SW480 (cell line): ENCODE measurements at regions not wholly inside any gene's neighbourhood (a gene's known extent, or its start where the extent isn't known, plus 50 kb on each side); places are given as distances from the start of the nearest gene placed in this dataset.

Experiments
- DNase-seq: peaks from one replicate; pipeline ENCODE4 v3.0.0-alpha.2; 2016; ENCODE audit warnings: low spot score

DNA sequence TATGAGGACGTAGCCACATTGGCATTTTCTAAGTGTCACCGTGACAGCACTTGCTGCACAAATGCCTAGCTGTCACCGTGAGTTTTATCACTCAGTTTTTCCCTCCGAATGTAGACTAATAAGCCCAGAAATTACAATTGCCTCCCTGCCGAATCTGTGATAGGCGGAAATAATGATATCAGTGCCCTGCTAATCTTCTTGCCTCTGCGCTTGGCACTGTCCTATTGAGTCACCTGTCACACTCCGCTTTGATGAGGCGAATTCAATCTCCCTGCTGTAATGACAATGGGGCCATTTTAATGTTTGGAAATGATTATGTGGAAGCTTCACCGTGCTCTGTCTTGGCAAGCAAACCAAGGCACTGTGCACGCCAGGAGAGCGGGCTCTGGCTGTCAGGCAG, 112.8 kb downstream of the LINC00237 start:
- DNase-seq = no peak

DNA sequence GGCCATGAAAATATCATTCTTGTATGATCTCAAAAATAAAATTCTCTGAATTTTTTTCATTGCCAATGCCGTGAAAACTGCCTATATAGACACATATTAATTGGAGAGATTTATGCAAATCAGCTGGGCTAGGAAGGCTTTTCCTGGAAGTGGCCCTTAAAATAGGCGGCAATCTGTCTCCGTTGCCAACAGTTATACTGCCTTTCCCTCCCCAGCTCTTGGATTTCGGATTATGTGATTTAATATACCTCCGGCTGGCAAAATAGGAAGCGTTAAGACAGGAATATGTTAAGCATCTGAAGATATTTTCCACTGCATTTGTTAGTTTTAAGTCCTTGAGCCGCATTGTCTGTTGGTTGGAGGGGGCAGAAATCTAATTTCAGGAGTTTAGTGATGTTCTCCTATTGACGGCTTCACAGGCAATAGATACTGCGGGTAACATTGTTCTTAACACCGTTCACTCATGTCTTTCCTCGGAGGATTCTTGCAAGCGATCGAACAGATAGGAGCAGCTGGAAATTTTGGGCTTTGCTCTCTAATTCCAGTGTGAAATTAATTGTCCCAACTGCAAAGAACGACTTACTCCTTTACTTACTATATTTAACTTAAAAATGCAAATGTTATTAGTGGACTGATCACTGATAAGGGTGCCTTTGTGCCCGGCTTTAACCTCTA, 113.3 kb downstream of the LINC00237 start:
- DNase-seq = no peak

DNA sequence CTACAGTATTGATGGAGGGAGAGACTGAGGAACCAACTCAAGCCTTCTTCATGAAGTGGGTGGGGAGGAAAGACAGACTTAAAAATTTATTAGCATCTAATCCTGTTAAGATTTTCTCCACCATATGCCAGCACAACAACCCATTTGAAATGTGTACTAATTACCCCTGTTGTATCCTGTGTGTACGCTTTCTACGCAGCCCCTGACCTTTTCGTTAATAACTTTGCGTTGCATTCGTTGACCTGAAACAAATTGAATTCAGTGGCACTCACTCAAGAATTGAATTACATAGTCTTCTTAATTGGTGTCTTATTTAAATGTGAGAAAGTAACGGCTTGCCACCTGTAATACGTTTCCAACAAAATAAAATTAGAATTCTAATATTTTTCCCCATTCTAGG, 113.9 kb downstream of the LINC00237 start:
- DNase-seq = no peak

DNA sequence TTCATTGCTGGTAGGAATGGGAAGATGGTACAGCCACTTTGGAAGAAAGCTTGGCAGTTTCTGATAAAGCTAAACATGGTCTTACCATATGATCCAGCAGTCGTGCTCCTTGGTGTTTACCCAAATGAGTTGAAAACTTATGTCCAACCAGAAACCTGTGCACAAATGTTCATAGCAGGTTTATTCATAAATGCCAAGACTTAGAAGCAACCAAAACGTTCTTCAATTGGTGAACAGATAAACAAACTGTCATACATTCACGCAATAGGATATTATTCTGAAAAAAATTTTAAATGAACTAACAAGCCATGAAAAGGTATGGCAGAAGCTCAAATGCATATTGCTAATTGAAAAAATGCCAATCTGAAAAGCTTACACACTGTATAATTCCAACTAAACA, 117.1 kb downstream of the LINC00237 start:
- DNase-seq = no peak

DNA sequence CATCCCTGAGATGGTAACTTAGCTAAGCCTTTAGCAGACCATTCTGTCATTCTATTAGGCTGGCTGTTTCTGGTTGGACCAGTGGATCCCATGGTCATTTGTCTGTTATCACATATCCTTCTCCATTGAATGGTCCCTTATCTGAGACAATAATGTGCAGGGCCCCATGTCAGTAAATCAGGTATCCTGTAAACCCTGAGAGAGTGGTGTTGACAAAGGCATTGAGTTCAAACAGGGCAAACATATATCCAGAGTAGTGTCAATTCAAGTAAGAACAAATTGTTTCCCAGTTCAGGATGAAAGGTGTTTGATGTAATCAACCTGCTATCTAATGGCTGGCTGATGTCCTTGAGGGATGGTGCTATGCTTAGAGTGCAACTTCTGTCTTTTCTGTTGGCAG, 126.2 kb downstream of the LINC00237 start:
- DNase-seq = no peak

DNA sequence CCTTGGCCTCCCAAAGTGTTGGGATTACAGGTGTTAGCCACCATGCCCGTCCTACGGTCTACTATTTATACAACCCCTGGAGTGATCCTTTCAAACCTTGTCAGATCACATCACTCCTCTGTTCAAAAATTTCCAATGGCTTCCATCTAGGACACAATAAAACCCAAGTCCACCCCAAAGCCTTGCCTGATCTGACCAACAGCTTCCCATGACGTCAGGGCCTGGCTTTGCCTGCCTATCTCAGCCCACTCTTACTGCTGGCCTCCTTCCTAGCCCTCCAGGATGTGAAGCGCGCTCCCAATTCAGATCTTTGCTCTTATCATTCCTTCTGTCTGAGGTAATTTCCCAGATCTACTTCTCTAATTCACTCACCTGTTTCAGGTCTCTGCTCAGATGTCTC, 128.4 kb downstream of the LINC00237 start:
- DNase-seq = no peak

DNA sequence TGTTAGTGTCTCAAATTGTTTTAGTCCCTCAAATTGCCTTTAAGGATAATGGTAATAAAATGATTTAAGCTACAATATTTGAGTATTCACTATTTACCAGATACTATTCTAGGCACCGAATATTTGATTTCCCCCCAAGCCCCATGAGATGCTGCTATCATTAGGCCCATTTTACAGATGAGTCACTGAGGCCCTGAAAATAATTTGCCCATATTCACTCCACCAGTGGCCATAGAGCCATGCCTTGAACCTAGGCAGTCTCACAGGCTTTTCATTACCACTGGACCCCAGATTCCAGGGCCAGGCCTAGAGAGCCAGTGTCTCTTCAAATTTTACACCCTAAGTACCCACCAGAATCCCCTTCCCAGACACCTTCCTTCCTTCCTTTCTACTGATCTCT, 133.7 kb downstream of the LINC00237 start:
- no peak for DNase-seq

DNA sequence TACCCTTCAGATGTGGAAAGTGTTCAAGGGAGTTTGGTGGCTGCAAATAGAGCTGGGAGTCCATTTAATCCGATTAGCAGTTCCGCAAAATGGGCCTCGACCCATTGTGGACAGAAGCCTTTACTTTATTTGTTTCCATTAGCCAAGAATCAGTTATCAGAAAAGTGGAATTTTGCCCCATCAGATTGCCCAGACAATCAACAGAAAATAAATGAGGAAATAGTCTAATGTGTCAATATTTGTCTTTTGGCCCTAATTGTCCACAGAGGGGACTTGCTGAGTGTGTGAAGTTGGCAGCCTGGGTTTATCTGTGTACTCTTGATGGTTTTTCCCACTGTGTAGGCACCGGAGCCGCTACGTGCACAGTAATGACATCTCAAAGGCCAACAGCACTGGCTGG, 134.3 kb downstream of the LINC00237 start:
- DNase-seq = no peak

DNA sequence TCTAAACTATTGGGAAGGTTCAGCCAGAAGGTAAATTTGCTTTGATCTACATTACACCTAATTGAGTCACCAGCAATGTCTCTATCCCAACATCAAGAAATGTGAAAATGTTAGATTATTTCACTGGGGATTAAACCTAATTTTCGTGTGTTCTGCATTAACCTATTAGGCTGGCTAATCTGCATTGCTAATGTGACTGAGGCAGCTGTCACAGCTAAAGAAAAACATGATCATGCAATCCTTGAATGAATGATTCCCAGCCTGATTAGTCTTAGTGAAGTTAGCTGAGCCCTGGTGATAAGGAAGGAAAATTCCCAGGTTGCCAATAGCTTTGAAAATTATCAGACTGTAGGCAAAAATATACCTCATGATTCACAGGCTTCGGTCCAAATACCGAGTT, 135.3 kb downstream of the LINC00237 start:
- no peak for DNase-seq

DNA sequence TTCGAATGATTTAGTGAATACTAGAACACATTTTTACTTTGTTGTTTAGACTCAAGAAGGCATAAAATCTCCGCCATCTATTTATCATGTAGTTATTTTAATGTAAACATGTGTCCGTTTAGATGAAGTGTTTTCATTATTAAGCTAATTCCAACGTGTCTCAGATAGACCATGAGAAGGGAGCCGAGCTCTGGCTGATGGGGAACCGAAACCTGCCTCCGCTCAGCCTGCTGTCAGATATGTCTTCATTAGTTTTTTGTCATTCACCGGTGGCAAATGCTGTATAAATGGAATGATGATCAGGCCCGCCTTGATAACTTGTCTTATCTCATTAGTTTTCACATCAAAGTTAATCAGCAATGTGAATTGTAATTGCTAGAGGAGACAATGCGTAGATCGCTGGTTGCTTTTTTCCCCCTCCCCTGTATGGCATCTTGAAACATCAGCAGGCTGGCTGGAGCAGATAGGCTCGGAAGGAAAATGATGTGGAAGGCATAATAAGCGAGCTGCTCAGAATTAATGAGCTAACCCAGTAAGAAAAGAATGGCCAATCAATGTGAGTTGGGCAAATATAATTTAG, 136.4 kb downstream of the LINC00237 start:
- DNase-seq = no peak

DNA sequence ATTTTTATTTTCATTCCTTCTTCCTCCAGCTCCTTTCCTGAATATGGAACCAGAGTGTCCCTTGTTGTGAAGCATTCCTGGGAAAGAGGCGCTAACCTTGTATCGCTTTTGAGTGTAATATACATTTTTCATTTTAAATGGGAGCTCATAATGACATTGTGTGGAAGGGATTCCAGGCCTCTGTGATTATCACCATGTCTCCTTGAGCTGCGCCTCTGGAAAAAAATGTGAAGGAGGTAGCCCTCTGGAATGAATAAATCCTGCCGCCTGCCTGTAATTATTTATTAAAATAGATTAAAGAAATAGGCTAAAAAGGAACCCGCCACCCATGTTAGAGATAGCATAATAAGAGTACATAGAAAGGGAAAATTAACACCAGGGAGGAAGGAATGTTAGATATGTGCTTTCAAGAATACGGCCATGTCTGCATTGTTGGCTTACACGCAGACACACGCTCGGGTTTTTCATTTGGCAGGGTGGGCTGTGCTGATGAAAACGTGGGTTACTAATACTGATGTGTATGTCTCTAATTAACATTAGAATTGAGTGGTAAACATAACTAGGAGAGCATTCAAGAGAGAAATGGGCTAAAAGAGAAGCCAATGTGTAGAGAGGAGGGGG, 138.5 kb downstream of the LINC00237 start:
- DNase-seq = no peak

DNA sequence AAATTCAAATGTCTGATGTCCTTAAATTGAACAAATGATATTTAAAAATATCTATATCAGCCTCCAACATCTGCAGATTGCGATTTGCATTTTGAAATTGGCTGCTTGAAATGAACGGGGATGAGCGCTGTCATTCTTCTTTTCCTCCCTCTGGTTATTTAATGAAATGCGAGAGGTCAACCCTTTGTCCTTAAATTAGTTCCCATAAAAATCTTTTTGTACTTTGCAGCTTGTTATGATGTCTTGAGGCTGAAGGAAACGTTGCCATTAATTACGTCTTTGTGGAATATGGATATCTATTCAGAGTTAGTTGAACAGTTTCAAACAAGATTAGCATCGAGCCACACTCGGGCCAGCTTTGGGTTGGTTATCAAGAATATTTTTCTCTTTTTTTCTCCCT, 140.0 kb downstream of the LINC00237 start:
- no peak for DNase-seq

DNA sequence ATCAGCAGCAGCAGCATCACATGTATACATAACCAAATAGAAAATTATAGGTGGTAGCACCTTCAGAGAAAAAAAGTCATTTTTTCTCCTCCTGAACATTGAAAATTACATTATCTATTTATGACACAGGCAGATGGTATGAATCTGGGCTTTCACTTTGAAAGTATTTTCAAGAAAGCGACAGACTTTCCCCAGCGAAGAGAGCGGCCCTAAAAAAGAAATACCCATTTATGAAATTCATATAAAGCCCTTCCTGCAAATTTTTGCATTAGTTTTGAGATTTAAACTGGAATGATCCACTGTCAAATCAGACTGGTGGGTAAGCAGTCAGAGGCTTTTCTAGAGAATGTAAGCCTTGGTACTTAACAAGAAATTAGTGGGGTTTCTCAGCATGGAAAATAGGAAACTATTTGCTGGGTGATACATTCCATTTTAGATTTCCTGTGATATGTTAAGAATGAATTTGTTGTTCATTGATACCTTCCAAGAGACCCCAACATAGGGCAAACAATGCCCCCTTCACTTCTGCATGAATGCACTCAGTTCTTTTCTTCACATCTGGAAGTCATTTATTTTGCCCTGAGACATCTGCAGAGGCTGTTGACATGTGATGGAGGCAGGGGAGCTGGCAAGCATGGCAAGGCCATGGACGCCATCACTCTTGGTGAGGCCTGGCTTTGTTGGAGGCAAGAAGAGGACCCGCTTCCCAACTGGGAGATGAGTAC, 147.0 kb downstream of the LINC00237 start:
- no peak for DNase-seq

DNA sequence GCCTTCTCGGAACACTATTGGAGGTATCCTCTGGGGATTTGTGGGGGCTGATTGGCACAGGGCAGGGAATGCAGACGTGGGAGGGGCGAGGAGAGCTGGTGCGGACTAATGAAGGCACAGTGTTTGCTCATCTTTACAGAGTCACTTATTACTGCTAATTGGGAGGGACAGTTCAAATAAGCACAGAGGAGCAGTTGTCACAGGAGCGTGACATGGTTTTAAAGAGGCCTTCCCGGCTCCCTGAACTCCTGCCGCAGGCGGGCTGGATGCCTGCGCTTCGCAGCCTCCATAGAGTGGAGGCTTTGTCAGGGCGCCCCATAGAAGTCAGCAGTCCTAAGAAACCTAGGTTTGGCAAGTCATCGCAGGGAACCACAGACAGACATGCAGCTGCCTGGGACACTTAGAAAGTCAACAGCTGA, 149.6 kb downstream of the LINC00237 start:
- no peak for DNase-seq

DNA sequence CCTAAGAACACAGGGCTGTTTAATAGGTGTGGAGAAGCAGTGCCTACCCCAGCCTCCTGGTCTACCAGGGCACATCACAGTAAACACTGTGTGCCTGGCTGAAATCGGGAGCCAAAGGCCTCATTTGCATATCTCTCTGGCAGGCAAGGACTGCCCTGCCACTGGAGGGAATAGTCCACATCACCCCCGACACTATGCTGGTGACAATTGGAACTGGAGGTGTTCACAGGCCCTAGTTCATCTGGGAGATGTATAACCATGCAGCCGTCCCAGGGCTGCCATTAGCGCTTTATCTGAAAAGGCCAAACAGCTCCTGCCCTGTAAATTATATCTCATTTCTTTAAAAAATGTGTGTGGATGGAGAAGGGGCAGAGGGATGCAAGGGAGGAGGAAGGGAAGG, 150.3 kb downstream of the LINC00237 start:
- DNase-seq = peak; percentile 11

DNA sequence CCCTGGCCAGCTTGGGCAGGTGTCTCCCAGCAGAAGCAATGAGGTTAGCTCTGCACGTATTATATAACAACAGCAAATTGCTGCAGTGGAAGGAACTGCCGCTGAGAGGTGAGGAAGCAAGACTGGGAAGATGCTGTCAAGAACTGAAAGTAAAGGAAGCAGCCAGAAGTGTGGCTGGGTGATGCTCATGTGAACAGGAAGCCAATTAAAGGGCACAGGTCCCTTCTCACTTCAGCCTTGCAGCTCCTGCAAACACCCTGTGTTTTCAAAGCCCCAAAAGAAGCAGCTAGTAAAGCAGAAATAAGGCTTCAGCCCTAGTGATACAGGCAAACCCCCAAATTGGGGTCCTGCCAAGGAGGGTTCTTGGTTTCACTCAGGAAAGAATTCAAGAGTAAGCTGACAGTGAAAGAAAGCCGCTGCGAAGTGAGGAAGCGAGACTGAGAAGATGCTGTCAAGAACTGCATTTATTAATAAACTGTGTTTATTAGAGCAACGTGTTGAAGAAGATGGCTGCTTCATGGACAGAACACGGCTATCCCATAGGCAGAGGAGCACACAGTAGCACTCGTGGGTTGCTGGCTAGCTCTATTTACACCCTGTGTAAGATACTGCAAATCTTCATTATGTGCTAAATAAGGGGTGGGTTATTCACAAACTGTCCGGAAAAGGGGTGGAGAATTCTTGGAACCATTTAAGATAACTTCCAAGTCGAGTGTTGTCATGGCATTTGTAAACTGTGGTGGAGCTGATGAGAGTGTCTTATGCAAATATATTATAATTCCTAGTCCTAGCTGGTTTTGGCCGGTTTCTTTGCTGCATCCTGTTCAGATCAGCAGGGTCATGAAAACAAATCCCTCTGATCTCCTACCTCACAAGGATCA, 152.2 kb downstream of the LINC00237 start:
- DNase-seq = no peak

DNA sequence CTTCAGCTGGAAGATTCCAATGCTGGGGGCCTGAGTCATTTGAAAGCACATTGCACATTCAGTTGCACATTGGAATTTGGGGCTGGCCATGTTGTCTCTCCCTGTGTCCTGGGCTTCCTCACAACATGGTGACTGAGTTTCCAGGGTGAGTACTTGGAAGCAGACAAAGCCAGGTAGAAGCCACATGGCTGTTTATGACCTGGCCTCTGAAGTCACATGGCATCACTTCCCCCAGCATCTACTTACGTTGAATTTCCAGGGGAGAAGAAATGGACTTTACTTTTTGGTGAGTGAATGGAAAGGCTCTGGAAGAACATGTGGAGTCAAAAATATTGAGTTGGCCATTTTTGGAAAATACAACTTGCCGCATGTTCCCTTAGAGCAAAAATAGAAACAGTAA, 155.5 kb downstream of the LINC00237 start:
- no peak for DNase-seq

DNA sequence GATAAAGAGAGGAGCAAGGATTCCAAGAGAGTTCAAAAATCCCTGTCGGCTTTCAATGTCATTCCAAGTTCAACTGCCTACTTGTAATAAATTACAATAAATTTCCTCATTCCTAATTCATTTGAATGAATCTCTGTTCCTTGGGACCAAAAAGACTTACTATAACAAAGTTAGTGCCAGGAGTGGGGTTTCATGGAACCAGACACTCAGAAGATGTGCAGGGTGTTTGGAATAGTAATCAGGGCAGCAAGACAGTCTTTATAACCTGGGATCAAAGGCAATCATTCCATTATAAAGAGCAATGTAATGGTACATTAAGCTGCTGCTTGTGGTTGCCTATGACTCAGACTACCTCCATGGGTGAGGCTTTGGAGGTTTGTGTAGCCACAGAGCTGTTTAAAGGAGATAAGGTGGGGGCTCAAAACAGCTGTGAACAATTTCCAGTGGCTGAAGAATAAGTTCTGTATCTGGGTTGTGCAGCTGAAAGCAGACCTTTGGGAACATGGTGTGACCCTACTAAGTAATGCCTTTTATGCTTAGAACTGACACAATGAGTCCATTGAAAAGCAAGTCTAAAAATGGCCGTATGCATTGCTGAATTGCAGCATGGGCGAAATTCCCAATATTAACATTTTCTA, 159.9 kb downstream of the LINC00237 start:
- peak; percentile 97 for DNase-seq

DNA sequence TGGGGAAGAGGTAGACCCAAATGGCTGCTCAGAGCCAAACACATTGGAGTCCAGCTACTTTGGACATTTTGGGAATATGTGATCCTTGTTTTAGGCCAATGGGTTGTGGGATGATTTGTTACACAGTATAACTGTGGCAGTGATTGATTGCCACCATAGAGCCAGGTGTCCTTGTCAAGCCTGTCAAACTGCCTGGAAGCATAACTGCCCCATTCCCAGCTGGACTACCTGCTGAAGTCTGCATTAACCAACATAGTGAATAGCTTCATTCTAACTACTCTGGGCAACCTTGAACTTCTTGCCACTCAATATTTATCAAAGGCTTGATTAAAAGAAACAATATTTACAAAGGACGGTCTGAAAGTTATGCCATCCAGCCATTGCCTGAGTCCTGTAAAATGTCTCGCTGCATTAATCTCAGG, 164.7 kb downstream of the LINC00237 start:
- DNase-seq = no peak

DNA sequence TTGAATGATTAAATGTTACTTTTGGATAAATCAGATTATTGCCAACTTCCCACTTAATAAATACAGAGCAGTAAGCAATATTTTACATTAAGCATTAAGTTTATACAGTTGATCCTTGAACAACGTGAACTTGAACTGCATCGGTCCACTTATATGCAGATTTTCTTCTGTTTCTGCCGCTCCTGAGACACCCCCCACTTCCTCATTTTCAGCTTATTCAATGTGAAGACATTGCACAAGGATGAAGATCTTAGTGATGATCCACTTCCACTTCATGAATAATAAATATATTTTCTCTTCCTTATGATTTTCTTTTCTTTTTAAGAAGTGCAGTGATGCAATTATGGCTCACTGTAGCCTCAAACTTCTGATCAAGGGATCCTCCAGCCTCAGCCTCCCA, 167.2 kb downstream of the LINC00237 start:
- DNase-seq = no peak

DNA sequence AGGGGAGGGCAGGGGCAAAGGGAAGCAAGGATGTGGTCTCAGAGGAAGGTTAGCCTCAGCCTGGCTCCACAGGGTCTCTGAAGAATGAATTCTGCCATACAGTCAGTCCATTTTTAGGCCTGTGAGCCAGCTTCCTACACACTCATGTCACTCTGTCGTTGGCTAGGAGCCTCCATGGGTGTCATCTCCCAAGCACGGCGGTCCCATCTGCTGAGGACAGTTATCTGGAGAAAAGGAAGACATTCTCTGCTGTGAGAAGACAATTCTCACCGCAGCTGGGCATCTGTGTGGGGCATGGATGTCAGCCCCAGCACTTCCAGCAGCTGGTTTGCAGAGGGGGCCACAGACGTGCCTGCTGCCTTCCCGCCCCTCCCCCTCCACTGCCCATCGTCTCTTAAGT, 167.6 kb downstream of the LINC00237 start:
- DNase-seq = no peak

DNA sequence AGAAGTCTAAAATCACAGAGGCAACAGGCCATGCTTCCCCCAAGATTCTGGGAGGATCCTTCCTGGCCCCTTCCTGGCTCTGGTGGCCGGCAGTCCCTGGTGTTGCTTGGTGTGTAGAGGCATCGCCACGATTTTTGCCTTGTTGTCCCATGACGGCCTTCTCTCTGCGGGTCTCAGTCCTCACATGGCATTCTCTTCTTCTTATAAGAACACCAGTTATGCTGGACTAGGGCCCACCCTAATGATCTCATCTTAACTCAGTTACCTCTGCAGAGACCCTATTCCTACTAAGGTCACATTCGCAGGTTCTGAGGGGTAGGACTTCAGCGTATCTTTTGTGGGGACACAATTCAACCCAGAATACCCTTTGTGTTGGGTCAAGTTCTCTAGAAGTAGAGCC, 168.0 kb downstream of the LINC00237 start:
- no peak for DNase-seq
